ENCODE measurements at regions not wholly inside any gene's neighbourhood (a gene's known extent, or its start where the extent isn't known, plus 50 kb on each side); places are given as distances from the start of the nearest gene placed in this dataset.
A peak's percentile ranks its signal among the peaks of the same experiment; 100 is the strongest.
"Not testable (repeated sequence)": the region's sequence is repeated elsewhere in the genome, so short reads cannot be mapped to it uniquely, and the experiment has no call there.

- no peak for DNase-seq (ENCODE audit: low read depth in 2 of 2)
These were observed 101.4 kb upstream of the STC2 start for GRCh38 chr5:173429489-173430150.

GRCh38 chr5:173423452-173424117, 95.4 kb upstream of the STC2 start:
- DNase-seq (ENCODE audit: low read depth in 2 of 2): no peak

GRCh38 chr5:173420108-173420507, 91.9 kb upstream of the STC2 start:
- no peak for DNase-seq (ENCODE audit: low read depth in 2 of 2)

GRCh38 chr5:173413471-173413982, 85.3 kb upstream of the STC2 start:
- no peak for DNase-seq (ENCODE audit: low read depth in 2 of 2)

- no peak for DNase-seq (ENCODE audit: low read depth in 2 of 2)
These were observed 84.4 kb upstream of the STC2 start for GRCh38 chr5:173412566-173412965.

GRCh38 chr5:173411791-173412555, 83.8 kb upstream of the STC2 start:
- DNase-seq (ENCODE audit: low read depth in 2 of 2): no peak

GRCh38 chr5:173410459-173411233, 82.4 kb upstream of the STC2 start:
- no peak for DNase-seq (ENCODE audit: low read depth in 2 of 2)

GRCh38 chr5:173408946-173409345, 80.7 kb upstream of the STC2 start:
- DNase-seq (ENCODE audit: low read depth in 2 of 2): no peak

- DNase-seq (ENCODE audit: low read depth in 2 of 2): no peak
These were observed 71.6 kb upstream of the STC2 start for GRCh38 chr5:173399851-173400250.

GRCh38 chr5:173397516-173397915, 69.3 kb upstream of the STC2 start:
- DNase-seq (ENCODE audit: low read depth in 2 of 2): no peak

GRCh38 chr5:173396311-173396993, 68.2 kb upstream of the STC2 start:
- no peak for DNase-seq (ENCODE audit: low read depth in 2 of 2)

- DNase-seq (ENCODE audit: low read depth in 2 of 2): no peak
These were observed 67.7 kb upstream of the STC2 start for GRCh38 chr5:173395933-173396308.

- peak in 1 of 2 experiments; percentile 2 for DNase-seq (ENCODE audit: low read depth in 2 of 2)
These were observed 67.2 kb upstream of the STC2 start for GRCh38 chr5:173395257-173395932.

GRCh38 chr5:173394701-173395100, 66.5 kb upstream of the STC2 start:
- DNase-seq (ENCODE audit: low read depth in 2 of 2): no peak

GRCh38 chr5:173392172-173392571, 64.0 kb upstream of the STC2 start:
- DNase-seq (ENCODE audit: low read depth in 2 of 2): no peak

GRCh38 chr5:173391031-173391430, 62.8 kb upstream of the STC2 start:
- DNase-seq (ENCODE audit: low read depth in 2 of 2): no peak

- not testable (repeated sequence) for DNase-seq (ENCODE audit: low read depth in 2 of 2)
These were observed 59.1 kb upstream of the STC2 start for GRCh38 chr5:173387293-173387692.

- DNase-seq (ENCODE audit: low read depth in 2 of 2): no peak
These were observed 57.7 kb upstream of the STC2 start for GRCh38 chr5:173385832-173386360.

GRCh38 chr5:173383711-173384110, 55.5 kb upstream of the STC2 start:
- DNase-seq (ENCODE audit: low read depth in 2 of 2): no peak

GRCh38 chr5:173378727-173379126, 50.5 kb upstream of the STC2 start:
- DNase-seq (ENCODE audit: low read depth in 2 of 2): no peak
